Right lobe of liver (tissue), 6 donors: ENCODE measurements at regions not wholly inside any gene's neighbourhood (a gene's known extent, or its start where the extent isn't known, plus 50 kb on each side); places are given as distances from the start of the nearest gene placed in this dataset.

ENCODE experiments used
- ATAC-seq, 4 donors: fragments of 200-7000 bp; cut with Tn5 transposase; one replicate each; pipeline ENCODE4 v1.9.1; 2020; ENCODE audit warnings: mild to moderate bottlenecking in 4 of 4, moderate library complexity in 4 of 4
- DNase-seq, 3 donors: peaks; one replicate each; pipeline ENCODE4 v3.0.0-alpha.2; 2020
- H3K27ac ChIP-seq, 3 donors: fragments of 200-600 bp; one replicate each; pipeline ENCODE4 v1.8.0; 2022
- H3K27me3 ChIP-seq, 2 donors: fragments of 200-600 bp; one replicate each; pipeline ENCODE4 v1.8.0; 2022
- H3K36me3 ChIP-seq, 4 donors: fragments of 200-600 bp; sonication (generic) in 1 of 4; one replicate each; pipeline versions ENCODE4 v1.5.1 to v1.8.0; 2017 to 2022; ENCODE audit warnings: control low read depth in 1 of 4
- H3K4me1 ChIP-seq, 4 donors: fragments of 200-600 bp; sonication (generic) in 1 of 4; one replicate each; pipeline versions ENCODE4 v1.5.1 to v1.8.0; 2017 to 2022; ENCODE audit warnings: control low read depth in 1 of 4
- H3K4me3 ChIP-seq, 3 donors: fragments of 200-600 bp; one replicate each; pipeline ENCODE4 v1.8.0; 2022
- H3K9me3 ChIP-seq, 4 donors: fragments of 200-600 bp; sonication (generic) in 1 of 4; one replicate each; pipeline versions ENCODE4 v1.5.1 to v1.8.0; 2017 to 2022; ENCODE audit warnings: control low read depth in 1 of 4
- POLR2A ChIP-seq: fragments of 450-650 bp; IDR thresholded peaks from one replicate; pipeline ENCODE4 v1.6.1; 2017; ENCODE audit warnings: antibody characterized with exemption, mild to moderate bottlenecking
- whole genome bisulfite sequencing: methylation state at CpG from one replicate; pipeline ENCODE4 v1.1.6; 2018; ENCODE audit warnings: low coverage, low lambda C conversion rate; ENCODE audit not compliant: insufficient coverage; ENCODE audit errors: missing lambda C conversion rate; 5-methylcytosine and 5-hydroxymethylcytosine counted together
- intact Hi-C, 2 donors: fragments of 100-400 bp; cut with DNase I; formaldehyde crosslinking; loops; one replicate each; pipeline versions ENCODE4 v1.11.2 to v1.14.1; 2022
- TF ChIP-seq, protein P1 (sequence below), 4 donors: fragments of 200-600 bp in 3 of 4; fragments of 450-650 bp in 1 of 4; IDR thresholded peaks; one replicate each; pipeline versions ENCODE4 v1.5.1 to v1.8.0; 2016 to 2022; ENCODE audit warnings: antibody characterized with exemption in 4 of 4, mild to moderate bottlenecking in 2 of 4
- donor health status: DM: no; HTN: yes; CAD: no.
- donor health status: DM: no; HTN: no; CAD: no.
- donor health status: DM: no; HTN: no; CAD: no.
- donor health status: DM: no; HTN: yes; CAD: no.
- donor health status: DM: no; HTN: yes; CAD: no.

DNA sequence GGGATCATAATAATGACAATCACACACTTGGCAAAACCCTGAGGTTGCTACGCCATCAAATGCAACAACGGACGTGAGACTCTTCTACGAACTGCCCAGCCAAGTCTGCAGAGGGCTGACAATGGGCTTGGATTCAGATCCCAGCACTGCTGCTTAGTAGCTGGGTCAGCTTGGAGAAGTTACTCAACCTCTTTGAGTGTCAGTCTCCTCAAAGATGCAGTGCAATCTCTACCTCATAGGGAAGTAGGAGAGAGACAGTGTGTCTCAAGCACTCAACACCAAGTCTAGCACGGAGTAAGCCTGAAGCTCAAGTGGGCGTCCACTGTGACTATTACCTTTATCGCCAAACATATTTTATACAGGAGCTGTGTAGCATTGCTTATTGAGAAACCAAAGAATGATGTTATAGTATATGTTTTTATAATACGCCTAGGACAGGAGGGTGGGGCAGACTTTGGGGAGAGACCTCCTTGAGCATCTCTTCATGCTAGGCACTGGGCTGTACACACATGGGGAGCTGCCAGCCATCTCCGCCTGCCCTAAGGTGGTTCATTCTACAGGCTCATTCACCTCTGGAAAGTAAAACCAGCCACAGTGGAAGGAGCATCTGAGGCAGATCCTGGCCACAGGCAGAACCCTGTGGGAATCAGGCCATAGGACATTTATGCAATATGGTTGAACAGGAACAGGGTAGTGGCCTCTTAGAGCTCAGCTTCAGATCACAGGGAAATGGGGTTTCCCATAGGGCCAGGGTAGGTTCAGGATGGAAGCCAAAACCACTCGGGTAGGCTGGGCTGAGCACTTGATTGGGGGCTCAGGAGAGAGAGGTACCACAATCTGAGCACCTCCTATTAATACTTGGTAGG lies 160.2 kb downstream of the MRPL14 start:
- WGBS = 81% methylated on average over 7 of the region's 10 CpGs
- peak in 1 of 3 donors; percentile 10 for DNase-seq

DNA sequence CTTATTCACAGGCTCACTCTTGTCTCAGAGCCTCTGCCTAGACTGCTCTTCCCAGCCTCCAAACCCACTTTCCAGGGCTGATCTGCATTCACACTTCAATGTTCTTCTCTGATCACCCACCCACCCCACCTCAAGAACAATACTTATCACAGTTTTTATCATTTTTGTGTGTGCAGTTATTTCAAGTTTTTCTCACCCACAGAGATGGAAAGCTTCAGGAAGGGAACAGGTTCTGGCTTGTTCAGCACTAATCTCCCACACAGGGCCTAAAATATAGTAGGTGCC lies 160.9 kb downstream of the MRPL14 start:
- intact Hi-C loops = no loop called here
- no peak for DNase-seq
- TF ChIP-seq, protein P1, sequence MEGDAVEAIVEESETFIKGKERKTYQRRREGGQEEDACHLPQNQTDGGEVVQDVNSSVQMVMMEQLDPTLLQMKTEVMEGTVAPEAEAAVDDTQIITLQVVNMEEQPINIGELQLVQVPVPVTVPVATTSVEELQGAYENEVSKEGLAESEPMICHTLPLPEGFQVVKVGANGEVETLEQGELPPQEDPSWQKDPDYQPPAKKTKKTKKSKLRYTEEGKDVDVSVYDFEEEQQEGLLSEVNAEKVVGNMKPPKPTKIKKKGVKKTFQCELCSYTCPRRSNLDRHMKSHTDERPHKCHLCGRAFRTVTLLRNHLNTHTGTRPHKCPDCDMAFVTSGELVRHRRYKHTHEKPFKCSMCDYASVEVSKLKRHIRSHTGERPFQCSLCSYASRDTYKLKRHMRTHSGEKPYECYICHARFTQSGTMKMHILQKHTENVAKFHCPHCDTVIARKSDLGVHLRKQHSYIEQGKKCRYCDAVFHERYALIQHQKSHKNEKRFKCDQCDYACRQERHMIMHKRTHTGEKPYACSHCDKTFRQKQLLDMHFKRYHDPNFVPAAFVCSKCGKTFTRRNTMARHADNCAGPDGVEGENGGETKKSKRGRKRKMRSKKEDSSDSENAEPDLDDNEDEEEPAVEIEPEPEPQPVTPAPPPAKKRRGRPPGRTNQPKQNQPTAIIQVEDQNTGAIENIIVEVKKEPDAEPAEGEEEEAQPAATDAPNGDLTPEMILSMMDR (IDR thresholded peaks at IDR 0.05) = no peak
- no peak for TF ChIP-seq POLR2A

More for the DNA sequence above, 160.2 kb downstream of the MRPL14 start:
- intact Hi-C loops = no loop called here
- Histone ChIP-seq H3K27ac (no peak overlapping the region), H3K4me3 (no peak overlapping the region), H3K27me3 (no peaks in the 10 kb centered on the region), H3K36me3 (no peaks in the 10 kb centered on the region), H3K9me3 (no peaks in the 10 kb centered on the region), H3K4me1 (peaks cover 0 to 24% (median 5%) of the 10 kb centered on the region in 4 donors)
- no peak for ATAC-seq
- TF ChIP-seq POLR2A = no peak
- TF ChIP-seq, protein P1 (IDR thresholded peaks at IDR 0.05) = no peak

DNA sequence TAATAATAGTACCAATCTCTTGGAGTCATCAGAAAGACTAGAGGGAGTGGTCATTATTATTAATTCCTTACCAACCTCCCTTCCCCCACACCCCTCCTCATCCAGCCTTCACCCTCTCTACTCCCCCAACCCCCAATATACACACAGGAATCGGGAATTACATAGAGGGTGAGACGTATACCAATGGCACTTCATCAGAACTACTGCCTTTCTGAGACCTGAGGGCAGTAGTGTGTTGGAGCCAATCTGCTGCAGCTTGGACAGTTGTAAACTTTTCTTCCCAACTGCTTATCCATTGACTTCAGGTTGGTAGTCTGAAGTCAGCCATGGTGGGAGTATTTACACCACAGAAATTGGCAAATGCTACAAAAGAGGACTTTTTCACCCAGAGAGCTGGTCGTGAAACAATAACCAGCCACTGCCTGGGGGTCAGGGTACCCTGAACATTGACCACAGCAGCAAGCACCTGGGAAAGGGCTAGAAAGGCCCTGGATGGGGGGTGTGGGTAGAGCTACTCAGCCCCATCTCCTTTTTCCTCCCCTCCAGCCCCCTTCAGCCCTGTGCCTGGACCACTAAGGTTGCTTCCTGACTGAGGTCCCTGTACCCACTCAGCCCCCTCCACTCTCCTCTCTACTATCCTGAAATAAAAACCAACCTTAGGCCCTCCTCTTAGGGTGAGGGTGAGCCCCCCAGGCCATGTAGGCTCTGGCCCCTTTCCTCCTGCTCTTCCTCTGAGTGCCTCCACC lies 161.5 kb downstream of the MRPL14 start:
- no peaks in the 10 kb centered on the region for H3K36me3 ChIP-seq
- H3K27ac ChIP-seq = no peak overlapping the region
- H3K4me1 ChIP-seq = peaks cover 0 to 12% (median 0%) of the 10 kb centered on the region in 4 donors
- TF ChIP-seq, protein P1 (IDR thresholded peaks at IDR 0.05) = no peak
- no peak for TF ChIP-seq POLR2A
- no peak overlapping the region for H3K4me3 ChIP-seq
- ATAC-seq (no peak), DNase-seq (peak in 1 of 3 donors; percentile 15)
- H3K27me3 ChIP-seq = no peaks in the 10 kb centered on the region
- intact Hi-C loops = no loop called here
- WGBS = 78% methylated on average over 3 of the region's 3 CpGs
- no peaks in the 10 kb centered on the region for H3K9me3 ChIP-seq

More for the DNA sequence above, 160.9 kb downstream of the MRPL14 start:
- peaks cover 0 to 17% (median 2%) of the 10 kb centered on the region in 4 donors for H3K4me1 ChIP-seq
- no peaks in the 10 kb centered on the region for H3K27me3 ChIP-seq
- no peak overlapping the region for H3K27ac ChIP-seq
- no peaks in the 10 kb centered on the region for H3K9me3 ChIP-seq
- no peak for ATAC-seq
- H3K4me3 ChIP-seq = no peak overlapping the region
- H3K36me3 ChIP-seq = no peaks in the 10 kb centered on the region

DNA sequence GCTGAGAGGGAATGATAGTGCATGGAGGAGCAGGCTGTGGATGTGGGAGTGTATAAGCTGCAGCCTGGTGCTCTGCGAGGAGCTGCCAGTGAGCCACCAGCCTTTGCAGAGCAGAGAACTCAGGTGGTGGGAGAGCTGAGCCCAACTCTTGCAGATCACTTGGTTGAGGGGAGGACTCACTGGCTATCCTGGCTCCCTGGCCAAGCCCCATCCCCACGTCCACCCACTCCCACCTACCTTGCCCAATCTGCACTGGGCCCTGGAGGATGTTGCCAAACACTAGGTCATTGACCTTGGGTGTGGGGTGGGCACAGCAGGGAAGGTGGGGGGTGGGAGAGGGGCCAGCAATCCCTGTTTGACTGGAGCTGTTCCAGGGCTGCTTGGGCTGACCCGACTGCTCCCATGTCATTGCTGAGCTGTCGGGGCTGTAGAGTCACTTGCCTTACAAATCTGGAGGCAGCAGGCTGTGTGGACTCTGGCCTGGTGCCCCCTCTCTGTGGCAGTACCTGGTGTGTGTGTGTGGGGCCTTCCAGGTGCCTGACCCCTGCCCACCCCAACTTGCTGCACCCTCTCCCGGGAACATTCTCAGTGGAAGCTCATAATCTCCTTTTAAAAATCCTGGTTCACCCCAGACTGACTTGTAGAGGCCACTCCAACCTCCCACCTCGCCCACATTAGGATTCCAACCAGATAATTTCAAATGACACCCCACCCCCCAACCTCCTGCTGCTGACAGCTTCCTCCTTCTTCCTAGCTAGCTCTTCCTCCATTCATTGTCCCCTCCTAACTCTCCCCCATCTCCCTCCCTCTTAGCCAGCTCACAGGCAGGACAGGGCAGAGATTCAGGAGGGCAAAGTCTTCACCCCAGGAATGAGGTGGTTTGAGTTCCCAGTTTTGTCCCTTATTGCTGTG lies 162.3 kb downstream of the MRPL14 start:
- no peak overlapping the region for H3K4me3 ChIP-seq
- H3K27me3 ChIP-seq = no peaks in the 10 kb centered on the region
- ATAC-seq = peak; percentile 53 to 87 (median 69)
- 56% methylated on average over 3 of the region's 6 CpGs for WGBS
- DNase-seq = peak in 1 of 3 donors; percentile 43
- H3K36me3 ChIP-seq = no peaks in the 10 kb centered on the region
- TF ChIP-seq, protein P1 (IDR thresholded peaks at IDR 0.05) = no peak
- TF ChIP-seq POLR2A = no peak
- H3K4me1 ChIP-seq = peaks cover 0 to 12% (median 0%) of the 10 kb centered on the region in 4 donors
- intact Hi-C loops = no loop called here
- H3K27ac ChIP-seq = no peak overlapping the region
- H3K9me3 ChIP-seq = no peaks in the 10 kb centered on the region
